ENCODE measurements at regions not wholly inside any gene's neighbourhood (a gene's known extent, or its start where the extent isn't known, plus 50 kb on each side); places are given as distances from the start of the nearest gene placed in this dataset.

DNA sequence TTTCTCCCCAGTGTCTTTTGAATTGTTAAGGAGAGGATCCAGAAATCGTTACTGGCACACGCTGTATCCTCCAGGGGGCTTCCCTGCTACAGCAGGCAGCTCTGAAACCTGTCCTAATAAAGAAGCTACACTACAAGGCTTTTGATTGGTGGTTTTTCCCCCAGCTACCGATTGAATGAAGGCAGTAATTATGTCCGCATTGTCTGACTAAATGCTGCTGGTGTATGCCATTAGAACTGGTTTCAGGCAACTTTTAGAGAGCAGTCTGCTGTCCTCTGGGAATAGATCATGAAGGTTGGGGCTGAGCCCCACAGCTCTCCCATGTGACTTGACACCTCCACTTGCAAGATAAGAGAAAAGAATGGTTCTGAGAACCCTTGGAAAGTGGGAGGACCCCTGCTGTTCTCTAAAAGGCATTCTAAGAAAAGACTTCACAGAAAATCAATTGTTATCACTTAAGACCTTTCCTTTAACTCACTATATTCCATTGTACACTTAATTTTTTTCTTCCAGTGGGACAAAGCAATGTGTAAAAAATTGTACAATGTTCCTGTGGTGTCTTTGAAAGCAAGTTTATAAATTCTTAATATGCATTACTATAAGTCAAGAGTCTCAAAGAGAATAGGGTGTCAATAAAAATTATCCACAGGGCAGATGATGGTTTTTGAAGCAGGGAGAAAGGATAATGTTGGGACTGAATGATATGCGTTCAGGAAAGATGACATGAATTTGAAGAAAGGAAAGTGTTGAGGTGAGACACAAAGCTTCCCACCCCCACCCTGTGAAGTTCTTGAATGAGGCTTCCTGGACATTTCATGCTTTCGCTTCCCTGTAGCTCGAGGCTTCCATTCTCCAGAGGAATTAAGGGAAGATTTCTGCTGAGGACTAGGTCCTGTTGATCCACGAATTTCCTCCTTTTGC, 53.0 kb upstream of the DAZL start:
- peak; percentile 28 for DNase-seq (ENCODE audit: low spot score)

DNA sequence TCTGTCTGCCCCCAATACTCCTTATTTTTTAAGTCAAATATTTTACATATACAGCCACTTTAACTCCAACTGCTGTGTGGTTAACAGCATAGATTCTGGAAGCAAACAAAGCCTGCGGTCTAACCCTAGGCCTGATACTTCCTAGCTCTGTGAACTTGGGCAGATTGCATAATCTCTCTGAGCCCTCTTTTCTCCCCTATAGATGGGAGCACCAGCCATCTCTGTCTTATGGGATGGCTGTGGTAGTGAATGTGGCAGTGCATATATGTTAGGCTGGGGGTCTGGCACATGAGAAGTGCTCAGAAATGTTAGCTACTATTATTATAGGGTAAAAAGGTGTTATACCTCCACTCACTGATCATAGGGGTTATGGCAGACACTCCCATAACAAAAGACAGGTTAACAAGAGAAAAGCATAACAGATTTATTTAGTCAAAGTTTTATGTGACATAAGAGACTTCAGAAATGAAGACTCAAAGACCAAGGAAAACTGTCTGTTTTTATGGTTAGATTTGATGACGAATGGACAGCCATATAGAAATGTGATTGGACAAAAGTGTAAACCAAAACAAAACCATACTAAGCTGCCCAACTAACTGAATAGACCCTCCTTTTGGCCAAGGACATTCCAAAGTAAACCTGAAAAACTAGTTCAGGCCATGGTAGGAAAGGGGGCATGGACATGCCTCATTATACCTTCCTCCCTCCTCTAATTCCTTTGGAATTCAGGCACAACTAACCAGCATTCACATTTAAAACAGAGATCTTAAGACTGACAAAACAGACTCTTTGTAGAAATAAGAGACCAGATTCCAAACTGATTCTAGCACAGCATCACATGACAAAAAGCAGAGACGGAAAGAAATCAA, 53.9 kb upstream of the DAZL start:
- no peak for DNase-seq (ENCODE audit: low spot score)

DNA sequence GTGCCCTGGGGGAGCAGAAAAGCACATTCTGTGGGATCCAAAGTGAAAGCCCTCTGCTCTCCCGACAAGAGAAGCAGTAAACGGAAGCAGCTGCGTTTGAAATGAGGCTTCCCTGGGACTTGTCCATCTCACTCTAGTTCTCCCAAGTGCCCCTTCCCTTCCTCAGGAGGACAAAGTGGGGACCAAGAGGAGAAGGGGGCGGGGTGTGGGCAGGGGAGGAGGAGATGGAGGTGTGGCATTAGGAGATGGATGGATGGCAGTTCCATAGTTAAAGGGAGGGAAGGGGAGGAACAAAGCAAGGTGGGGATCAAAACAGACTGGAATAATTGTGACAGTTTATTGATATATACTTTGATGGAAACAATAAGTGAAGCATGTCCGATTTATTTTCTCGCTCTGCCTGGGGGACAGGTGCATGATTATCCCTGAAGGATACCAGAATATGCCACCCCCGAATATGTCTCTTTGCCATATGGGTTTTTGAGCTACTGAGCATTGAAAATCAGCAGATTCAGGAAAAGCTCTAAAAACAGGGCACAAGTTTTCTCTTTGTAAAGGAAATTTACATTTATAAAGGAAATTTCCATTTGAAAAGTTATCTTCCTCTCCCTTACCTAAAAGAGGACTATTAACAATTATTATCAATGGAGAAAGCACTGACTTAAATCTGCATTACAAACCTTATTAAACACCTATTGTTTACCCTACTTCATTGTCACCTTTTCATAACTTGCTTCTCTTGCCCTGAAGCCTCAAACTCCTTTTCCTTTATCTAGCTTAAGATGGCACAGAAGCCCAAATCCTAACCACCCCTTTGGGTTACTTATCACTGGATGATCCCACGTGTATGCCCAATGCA, 58.9 kb upstream of the DAZL start:
- no peak for DNase-seq (ENCODE audit: low spot score)

DNA sequence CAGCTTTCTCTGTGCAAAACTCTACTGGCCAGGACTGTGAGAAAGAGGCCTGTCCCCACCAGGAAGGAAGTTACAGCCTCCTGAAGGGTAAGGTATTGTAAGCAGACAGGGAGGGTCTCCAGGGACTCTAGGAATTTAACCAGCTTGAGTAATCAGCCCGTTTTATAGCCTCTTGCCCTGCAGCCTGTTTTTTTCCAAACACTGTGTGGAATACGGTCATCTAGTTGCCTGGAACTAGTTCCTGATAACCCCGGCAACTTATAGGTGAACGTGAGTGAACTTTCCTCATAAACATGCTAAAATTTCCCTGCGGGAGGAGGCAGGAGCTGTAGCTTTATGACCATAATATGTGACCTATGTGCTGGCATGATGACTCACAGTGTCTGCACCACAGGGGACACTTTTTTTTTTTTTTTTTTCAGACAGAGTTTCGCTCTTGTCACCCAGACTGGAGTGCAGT, 60.1 kb upstream of the DAZL start:
- DNase-seq (ENCODE audit: low spot score): peak; percentile 55

- no peak for DNase-seq (ENCODE audit: low spot score)
These were observed 61.0 kb upstream of the DAZL start for GRCh38 chr3:16666206-16666605.

- DNase-seq (ENCODE audit: low spot score): no peak
These were observed 62.4 kb upstream of the DAZL start for GRCh38 chr3:16667633-16668032.

GRCh38 chr3:16668776-16669545, 63.7 kb upstream of the DAZL start:
- DNase-seq (ENCODE audit: low spot score): no peak

GRCh38 chr3:16670191-16670590, 65.0 kb upstream of the DAZL start:
- DNase-seq (ENCODE audit: low spot score): no peak

DNA sequence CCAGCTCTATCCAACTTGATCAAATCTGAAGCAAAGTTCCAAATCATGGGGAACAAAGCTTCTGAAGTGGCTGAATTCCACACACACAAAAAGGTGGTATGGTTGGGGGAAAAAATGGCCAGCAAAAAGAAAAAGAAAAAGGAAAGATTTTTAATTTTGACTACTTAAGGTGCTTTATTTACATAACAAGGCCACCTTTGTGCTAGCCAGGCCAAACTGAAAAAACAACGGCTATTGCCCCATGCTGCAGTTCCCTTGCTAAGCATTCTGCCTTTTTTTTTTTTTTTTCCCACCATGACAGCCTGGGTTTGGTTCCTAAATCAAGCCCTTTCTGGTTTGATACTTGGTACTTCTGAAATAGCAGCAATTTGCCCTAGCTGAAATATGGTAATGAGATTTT, 66.5 kb upstream of the DAZL start:
- DNase-seq (ENCODE audit: low spot score): no peak

DNA sequence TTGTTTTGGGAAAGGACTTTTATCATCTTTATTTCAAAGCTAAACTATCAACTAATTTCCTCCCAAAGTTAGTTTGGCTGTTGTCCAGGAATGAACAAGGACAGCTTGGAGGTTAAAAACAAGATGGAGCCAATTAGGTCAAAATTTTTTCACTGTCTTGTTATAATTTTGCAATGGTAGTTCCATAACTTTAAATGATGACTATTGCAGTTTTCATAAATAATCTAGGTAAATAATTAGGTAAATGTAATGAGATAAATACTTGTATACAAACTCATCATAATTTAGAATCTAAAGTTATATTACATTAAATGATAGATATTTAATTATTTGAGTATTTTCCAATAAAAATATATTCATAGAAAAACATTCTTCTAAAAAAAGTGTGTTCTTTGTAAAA, 68.3 kb upstream of the DAZL start:
- DNase-seq (ENCODE audit: low spot score): no peak

- DNase-seq (ENCODE audit: low spot score): no peak
These were observed 70.6 kb upstream of the DAZL start for GRCh38 chr3:16675805-16676204.

DNA sequence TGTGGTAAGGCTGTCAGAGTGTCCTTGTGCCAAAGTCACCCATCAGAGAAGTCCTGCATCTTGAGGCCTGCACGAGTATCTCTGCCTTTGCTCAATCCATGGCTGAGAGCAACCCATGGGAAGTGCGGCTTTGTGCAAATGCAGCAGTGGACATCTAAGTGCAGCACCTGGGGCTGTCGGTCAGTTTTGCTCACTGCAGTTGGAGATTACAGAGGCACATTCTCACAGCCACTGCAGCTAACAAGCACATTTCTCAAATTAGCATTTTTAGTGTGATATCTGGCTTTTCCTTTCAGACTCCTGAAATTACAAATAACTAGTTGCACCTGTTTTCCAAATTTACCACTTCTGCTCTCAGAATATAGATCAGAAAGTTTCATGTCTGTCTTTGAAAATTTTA, 81.5 kb upstream of the DAZL start:
- DNase-seq (ENCODE audit: low spot score): no peak

DNA sequence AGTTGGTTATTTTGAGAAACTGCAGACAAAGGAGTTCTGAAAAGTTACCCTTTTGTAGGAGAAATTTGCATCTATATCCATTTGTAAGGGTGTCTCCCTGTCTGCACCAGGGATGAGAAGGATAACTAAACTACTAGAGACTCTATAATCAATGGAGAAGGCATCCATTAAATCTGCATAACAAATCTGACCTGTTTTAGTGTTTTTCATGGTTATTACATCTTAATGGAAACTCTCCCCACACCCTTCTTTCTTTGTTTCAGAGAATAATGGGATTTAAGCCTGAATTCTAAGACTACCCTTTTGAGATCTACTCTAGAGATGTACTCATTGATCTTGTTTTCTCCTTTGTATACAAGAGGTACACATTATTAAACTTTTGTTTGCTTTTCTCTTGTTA, 82.0 kb upstream of the DAZL start:
- DNase-seq (ENCODE audit: low spot score): no peak

GRCh38 chr3:16692486-16693344, 87.5 kb upstream of the DAZL start:
- DNase-seq (ENCODE audit: low spot score): no peak

- DNase-seq (ENCODE audit: low spot score): no peak
These were observed 88.6 kb upstream of the DAZL start for GRCh38 chr3:16693820-16694219.

DNA sequence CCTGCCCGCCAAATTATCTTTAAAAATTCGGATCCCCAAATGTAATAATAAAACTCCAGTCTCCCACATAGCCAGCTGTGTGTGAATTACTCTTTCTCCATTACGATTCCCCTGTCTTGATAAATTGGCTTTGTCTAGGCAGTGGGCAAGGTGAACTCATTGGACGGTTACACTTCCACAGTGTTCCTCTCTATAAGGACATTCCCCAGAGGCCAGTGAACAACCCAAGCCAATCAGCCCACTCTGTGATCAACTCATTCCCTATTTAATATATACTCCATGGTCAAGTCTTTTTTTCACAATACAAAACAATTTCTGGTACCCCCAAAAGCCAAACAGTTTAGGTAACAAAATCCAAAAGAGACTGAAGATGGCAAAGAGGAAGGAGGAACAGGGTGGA, 90.5 kb upstream of the DAZL start:
- DNase-seq (ENCODE audit: low spot score): no peak

DNA sequence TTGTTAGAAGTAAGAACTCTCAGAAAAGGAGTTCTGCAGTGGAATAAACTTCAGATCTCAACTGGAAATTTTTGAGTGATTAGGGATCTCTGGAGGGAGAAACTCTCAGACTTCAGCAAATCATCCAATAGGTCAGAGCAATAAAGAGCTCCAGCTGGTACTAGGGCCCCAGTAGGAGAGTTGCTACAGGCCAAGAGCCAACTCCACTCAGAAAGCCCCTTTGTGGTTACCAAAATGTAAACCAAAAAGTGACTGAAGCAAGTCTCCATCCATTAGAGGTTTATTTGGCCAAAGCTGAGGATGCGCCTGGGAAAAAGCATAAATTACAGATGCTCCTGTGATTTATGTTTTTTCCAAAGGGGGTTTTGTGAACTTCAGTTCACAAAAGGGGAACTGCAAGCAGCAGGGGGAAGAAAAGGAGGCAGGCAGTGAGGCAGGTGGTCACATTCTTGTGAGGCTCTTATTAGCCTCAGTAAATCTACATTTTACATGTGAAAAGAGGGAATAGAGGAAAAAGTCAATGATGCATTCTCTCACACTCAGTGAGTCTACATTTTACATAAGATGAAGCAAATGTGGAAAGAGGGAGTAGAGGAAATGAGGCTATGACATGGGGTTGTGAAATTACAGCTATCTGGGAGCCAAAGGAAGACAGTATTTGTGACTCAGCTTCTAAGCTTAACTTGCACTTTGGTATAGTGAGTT, 92.4 kb upstream of the DAZL start:
- DNase-seq (ENCODE audit: low spot score): no peak

GRCh38 chr3:16700651-16701050, 95.4 kb upstream of the DAZL start:
- DNase-seq (ENCODE audit: low spot score): no peak

DNA sequence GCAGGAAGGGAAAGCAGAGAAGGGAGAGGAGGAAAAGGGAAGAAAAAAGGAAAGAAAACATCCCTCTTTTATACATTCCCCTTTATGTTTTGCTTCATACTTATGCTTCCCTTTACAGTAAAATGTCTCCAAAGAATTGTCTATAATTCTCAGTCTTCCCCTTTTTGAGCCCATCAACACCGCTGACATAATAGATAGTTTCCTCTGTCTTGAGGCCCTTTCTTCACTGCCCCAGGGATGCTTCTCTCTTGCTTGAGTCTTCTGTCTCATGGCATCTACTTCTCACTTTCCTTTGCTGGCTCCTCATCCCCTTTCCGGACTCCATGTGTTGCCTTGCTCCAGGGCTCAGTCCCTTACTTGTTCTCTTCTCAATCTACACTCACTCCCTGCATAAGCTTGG, 99.7 kb upstream of the DAZL start:
- DNase-seq (ENCODE audit: low spot score): no peak

GRCh38 chr3:16707260-16707659, 102.0 kb upstream of the DAZL start:
- no peak for DNase-seq (ENCODE audit: low spot score)
